ENCODE measurements at regions not wholly inside any gene's neighbourhood (a gene's known extent, or its start where the extent isn't known, plus 50 kb on each side); places are given as distances from the start of the nearest gene placed in this dataset.
A peak's percentile ranks its signal among the peaks of the same experiment; 100 is the strongest.

DNA sequence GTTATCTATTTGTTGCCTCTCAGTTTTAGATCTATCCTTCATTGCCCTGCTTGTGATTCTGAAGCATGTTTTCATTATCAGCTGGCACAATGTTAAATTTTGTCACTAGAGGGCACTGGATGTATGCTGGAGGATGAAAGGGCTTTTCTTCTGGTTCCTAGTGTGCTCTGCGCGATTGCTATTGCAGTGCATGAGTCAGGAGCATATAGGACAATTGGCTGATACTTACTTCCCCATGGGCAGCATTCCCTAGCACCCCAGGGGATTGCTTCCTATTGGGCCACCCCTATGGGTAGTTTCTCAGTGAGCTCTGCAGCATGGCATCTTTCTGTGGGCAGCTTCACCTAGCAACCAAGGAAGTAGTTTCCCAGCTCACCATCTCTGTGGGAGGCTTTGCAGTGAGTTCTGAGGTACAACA, 280.3 kb upstream of the SYNCRIP start:
- TF ChIP-seq, protein P1, sequence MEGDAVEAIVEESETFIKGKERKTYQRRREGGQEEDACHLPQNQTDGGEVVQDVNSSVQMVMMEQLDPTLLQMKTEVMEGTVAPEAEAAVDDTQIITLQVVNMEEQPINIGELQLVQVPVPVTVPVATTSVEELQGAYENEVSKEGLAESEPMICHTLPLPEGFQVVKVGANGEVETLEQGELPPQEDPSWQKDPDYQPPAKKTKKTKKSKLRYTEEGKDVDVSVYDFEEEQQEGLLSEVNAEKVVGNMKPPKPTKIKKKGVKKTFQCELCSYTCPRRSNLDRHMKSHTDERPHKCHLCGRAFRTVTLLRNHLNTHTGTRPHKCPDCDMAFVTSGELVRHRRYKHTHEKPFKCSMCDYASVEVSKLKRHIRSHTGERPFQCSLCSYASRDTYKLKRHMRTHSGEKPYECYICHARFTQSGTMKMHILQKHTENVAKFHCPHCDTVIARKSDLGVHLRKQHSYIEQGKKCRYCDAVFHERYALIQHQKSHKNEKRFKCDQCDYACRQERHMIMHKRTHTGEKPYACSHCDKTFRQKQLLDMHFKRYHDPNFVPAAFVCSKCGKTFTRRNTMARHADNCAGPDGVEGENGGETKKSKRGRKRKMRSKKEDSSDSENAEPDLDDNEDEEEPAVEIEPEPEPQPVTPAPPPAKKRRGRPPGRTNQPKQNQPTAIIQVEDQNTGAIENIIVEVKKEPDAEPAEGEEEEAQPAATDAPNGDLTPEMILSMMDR (IDR thresholded peaks at IDR 0.05) = peak; percentile 54 to 76 (median 62)
- TF ChIP-seq POLR2AphosphoS5 (IDR thresholded peaks at IDR 0.05) (no peak), EP300 (IDR thresholded peaks at IDR 0.05) (no peak), POLR2A (IDR thresholded peaks at IDR 0.05) (no peak)
- H3K9me3 ChIP-seq = no peaks in the 10 kb centered on the region
- no peak overlapping the region for H3K4me3 ChIP-seq
- no peaks in the 10 kb centered on the region for H3K36me3 ChIP-seq
- H3K27me3 ChIP-seq = no peaks in the 10 kb centered on the region
- peak; percentile 51 for ATAC-seq
- 0% methylated on average over 2 of the region's 2 CpGs for WGBS, 2 donors (ENCODE audit: low coverage in 1 of 2)
- H3K4me1 ChIP-seq = peaks cover 0 to 29% (median 0%) of the 10 kb centered on the region in 3 donors
- H3K27ac ChIP-seq = no peak overlapping the region

DNA sequence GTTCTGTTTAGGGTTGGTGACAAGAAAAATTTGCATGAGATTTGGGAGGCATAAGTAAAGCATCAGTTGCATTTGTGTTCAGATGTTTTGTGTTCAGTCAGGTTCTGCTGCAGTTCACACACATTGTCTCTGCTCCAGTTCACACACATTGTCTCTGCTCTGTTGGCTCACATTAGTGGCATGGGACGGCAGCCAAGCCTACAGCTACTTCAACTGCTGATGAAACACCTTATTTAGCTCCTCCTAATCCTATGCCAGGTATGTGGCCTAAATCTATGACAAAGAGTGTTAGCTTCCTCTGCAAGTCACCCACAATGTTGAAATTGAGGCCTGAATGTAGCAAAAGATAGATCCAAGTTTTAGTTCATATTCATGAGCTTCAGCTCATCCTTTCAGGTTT, 278.1 kb upstream of the SYNCRIP start:
- ATAC-seq = no peak
- Histone ChIP-seq H3K27ac (no peak overlapping the region), H3K9me3 (no peaks in the 10 kb centered on the region), H3K4me3 (no peak overlapping the region), H3K27me3 (no peaks in the 10 kb centered on the region), H3K36me3 (no peaks in the 10 kb centered on the region), H3K4me1 (peaks cover 0 to 29% (median 0%) of the 10 kb centered on the region in 3 donors)
- WGBS, 2 donors (ENCODE audit: low coverage in 1 of 2) = 71% methylated on average over 1 of the region's 1 CpG; no CpG with 5 or more reads in 1 of the 2 donors
- TF ChIP-seq POLR2AphosphoS5 (IDR thresholded peaks at IDR 0.05) (no peak), EP300 (IDR thresholded peaks at IDR 0.05) (no peak), POLR2A (IDR thresholded peaks at IDR 0.05) (no peak)
- TF ChIP-seq, protein P1 (IDR thresholded peaks at IDR 0.05) = no peak

DNA sequence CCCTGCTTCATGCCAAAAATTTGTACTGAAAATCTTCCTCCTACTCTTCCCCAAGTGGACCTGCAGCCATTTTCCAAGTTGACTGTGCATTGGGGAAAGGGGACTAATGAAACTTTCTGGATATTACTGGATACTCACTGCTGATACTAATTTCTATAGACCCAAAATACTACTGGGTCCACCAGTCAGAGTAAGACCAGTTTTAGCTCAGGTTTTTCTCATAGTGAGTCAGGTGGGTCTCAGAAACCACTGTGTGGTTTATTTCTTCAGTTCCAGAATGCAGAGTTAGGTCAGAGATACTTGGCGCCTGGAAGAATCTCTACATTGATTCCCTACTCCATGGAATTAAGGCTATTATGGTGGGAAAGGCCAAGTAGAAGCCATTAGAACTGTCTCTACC, 274.8 kb upstream of the SYNCRIP start:
- Histone ChIP-seq H3K9me3 (no peaks in the 10 kb centered on the region), H3K27ac (no peak overlapping the region), H3K27me3 (no peaks in the 10 kb centered on the region), H3K4me3 (no peak overlapping the region), H3K36me3 (no peaks in the 10 kb centered on the region), H3K4me1 (peaks cover 0 to 21% (median 0%) of the 10 kb centered on the region in 3 donors)
- TF ChIP-seq EP300 (IDR thresholded peaks at IDR 0.05) = no peak
- no peak for TF ChIP-seq POLR2A (IDR thresholded peaks at IDR 0.05)
- TF ChIP-seq POLR2AphosphoS5 (IDR thresholded peaks at IDR 0.05) = no peak
- TF ChIP-seq, protein P1 (IDR thresholded peaks at IDR 0.05) = no peak
- 86 to 100% methylated on average over 1 of the region's 1 CpG for WGBS, 2 donors (ENCODE audit: low coverage in 1 of 2)
- no peak for ATAC-seq

DNA sequence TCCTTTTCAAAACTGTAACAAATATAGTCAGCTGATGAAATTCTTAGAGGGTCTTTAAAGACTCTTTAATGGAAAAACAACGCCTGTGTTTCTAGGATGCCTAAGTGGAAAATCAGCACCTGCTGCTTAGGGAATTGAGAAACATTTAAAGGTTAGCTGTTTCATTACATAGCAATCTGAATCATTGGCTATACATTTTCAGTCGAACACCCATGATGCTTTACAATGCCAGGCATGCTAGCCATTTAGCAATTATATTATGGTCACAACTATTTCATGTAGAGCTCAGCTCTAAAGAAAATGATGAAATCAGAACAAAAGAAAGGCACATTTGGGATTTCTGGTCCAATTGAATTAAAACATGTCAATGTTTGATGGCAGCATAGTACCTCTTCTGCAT, 270.3 kb upstream of the SYNCRIP start:
- no peaks in the 10 kb centered on the region for H3K36me3 ChIP-seq
- H3K4me1 ChIP-seq = no peaks in the 10 kb centered on the region
- no peak overlapping the region for H3K4me3 ChIP-seq
- WGBS, 2 donors (ENCODE audit: low coverage in 1 of 2) = 68 to 78% methylated on average over 2 of the region's 2 CpGs
- H3K27ac ChIP-seq = no peak overlapping the region
- H3K9me3 ChIP-seq = no peaks in the 10 kb centered on the region
- TF ChIP-seq, protein P1 (IDR thresholded peaks at IDR 0.05) = no peak
- TF ChIP-seq POLR2AphosphoS5 (IDR thresholded peaks at IDR 0.05) (no peak), EP300 (IDR thresholded peaks at IDR 0.05) (no peak), POLR2A (IDR thresholded peaks at IDR 0.05) (no peak)
- no peak for ATAC-seq
- no peaks in the 10 kb centered on the region for H3K27me3 ChIP-seq

DNA sequence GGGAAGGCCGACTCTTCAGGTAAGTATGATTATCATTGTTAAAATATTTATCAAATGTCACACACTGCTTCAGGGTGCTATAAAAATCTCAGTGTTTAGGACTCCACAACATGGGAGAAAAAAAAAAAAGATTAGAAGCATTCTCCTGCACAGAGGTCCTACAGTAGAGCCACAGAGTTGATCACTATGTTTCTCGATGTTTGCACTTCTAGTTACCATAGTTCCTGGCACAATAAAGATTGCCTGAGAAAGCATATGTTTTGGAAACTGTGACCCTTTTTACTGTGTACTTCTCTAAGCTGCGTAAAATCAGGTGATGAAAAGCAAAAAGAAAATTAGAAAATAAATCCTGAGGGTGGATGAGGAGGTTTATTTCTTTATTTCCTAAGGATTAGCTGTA, 269.9 kb upstream of the SYNCRIP start:
- H3K4me1 ChIP-seq = no peaks in the 10 kb centered on the region
- H3K27me3 ChIP-seq = no peaks in the 10 kb centered on the region
- WGBS, 2 donors (ENCODE audit: low coverage in 1 of 2) = 38 to 47% methylated on average over 3 of the region's 3 CpGs
- H3K36me3 ChIP-seq = no peaks in the 10 kb centered on the region
- H3K27ac ChIP-seq = no peak overlapping the region
- no peaks in the 10 kb centered on the region for H3K9me3 ChIP-seq
- ATAC-seq = no peak
- no peak overlapping the region for H3K4me3 ChIP-seq
- TF ChIP-seq, protein P1 (IDR thresholded peaks at IDR 0.05) = no peak
- TF ChIP-seq POLR2A (IDR thresholded peaks at IDR 0.05) (no peak), POLR2AphosphoS5 (IDR thresholded peaks at IDR 0.05) (no peak), EP300 (IDR thresholded peaks at IDR 0.05) (no peak)
